ENCODE measurements at regions not wholly inside any gene's neighbourhood (a gene's known extent, or its start where the extent isn't known, plus 50 kb on each side); places are given as distances from the start of the nearest gene placed in this dataset.

DNA sequence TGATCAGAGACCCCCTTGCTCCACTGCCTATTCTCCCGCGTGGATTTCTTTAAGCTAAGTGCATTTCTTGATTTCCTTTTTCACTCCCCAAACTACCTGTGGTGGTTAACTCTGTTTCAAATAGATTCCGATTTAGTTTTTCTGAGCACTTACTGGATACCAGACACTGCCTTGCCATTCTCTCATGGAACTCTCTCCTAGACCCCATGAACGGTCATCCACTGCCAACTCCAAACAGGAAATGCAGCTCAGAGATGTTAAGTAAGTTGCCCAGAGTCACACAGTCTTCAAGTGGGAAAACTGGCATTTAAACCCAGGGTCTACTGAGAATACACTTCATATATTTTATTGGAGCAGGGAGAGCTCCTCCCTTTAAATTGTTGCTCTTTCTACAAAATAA, 199.4 kb downstream of the MAF start:
- POLR2A ChIA-PET = no interaction called here
- CTCF ChIA-PET = no interaction called here
- DNase-seq = no peak

DNA sequence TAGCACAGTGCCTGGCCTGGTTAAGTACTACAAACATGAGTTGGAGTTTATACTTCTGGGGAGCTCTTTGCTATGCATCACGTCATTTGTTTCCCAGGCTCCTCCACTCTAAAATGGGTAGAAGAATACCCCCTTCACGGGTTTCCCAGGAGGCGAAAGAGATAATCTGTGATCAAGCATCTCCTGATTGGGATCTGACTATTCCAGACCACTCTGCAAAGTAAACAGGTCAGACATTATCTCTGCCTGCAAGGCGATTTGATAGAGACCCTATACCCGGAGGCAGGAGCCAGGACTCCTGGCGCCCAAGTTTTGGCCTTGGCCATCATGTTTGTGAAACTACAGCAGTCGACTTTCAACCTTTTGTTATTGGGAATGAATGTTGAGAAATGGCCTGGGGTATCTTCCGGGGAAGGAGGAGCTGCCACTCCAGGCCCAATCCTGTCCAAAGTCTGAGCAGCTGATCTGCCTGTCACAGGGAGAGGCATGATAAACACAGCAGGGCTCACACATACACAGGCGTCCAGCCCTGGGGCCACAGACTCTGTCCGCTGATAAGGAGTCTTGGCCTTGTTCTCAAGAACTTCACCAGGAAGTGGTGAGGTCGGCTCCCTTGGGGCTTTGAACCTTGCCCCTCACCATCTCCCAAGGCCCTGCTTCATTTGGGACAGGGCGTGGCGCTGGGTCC, 199.9 kb downstream of the MAF start:
- Mint-ChIP-seq H3K9me3 (ENCODE audit: unreplicated experiment) (peaks cover 9% of the 10 kb centered on the region), H3K4me1 (ENCODE audit: low read depth, unreplicated experiment) (peaks cover 12% of the 10 kb centered on the region), H3K27me3 (ENCODE audit: insufficient read depth, unreplicated experiment) (peaks cover 6% of the 10 kb centered on the region), H3K27ac (ENCODE audit: unreplicated experiment) (peak overlapping the region; percentile 30), H3K4me3 (ENCODE audit: unreplicated experiment) (no peak overlapping the region), H3K36me3 (ENCODE audit: insufficient read depth, unreplicated experiment) (no peaks in the 10 kb centered on the region)
- peaks cover 26% of the 10 kb centered on the region for H3K4me1 ChIP-seq
- TF ChIP-seq CTCF (IDR thresholded peaks at IDR 0.05; ENCODE audit: insufficient read depth in 1 of 2, low read depth in 1 of 2, low read length in 1 of 2, severe bottlenecking in 1 of 2, unreplicated experiment in 1 of 2) = no peak
- peak; percentile 67 to 84 for DNase-seq
- POLR2A ChIA-PET = no interaction called here
- CTCF ChIA-PET = no interaction called here
- H3K9me3 ChIP-seq = no peaks in the 10 kb centered on the region
- no TSS peak for BruUV-seq (replicated peaks)
- H3K27me3 ChIP-seq (replicated peaks; ENCODE audit: control insufficient read depth, insufficient read depth, low read length) = no peaks in the 10 kb centered on the region; the same call in 1 of the 2 replicates
- no peaks in the 10 kb centered on the region for H3K36me3 ChIP-seq (ENCODE audit: control insufficient read depth, insufficient read depth, low read length)
- no peak overlapping the region for H3K4me3 ChIP-seq (ENCODE audit: low read depth, low read length)
- intact Hi-C loops (cut with micrococcal nuclease; ENCODE audit: unreplicated experiment) = no loop called here

More for the DNA sequence above, 199.4 kb downstream of the MAF start:
- no peak overlapping the region for H3K4me3 ChIP-seq (ENCODE audit: low read depth, low read length)
- BruUV-seq (replicated peaks) = no TSS peak
- peaks cover 12% of the 10 kb centered on the region for H3K4me1 Mint-ChIP-seq (ENCODE audit: low read depth, unreplicated experiment)
- peaks cover 6% of the 10 kb centered on the region for H3K27me3 Mint-ChIP-seq (ENCODE audit: insufficient read depth, unreplicated experiment)
- no peak for TF ChIP-seq CTCF (IDR thresholded peaks at IDR 0.05; ENCODE audit: insufficient read depth in 1 of 2, low read depth in 1 of 2, low read length in 1 of 2, severe bottlenecking in 1 of 2, unreplicated experiment in 1 of 2)
- no peaks in the 10 kb centered on the region for H3K9me3 ChIP-seq
- no peaks in the 10 kb centered on the region for H3K36me3 Mint-ChIP-seq (ENCODE audit: insufficient read depth, unreplicated experiment)
- H3K4me3 Mint-ChIP-seq (ENCODE audit: unreplicated experiment) = no peak overlapping the region
- no peaks in the 10 kb centered on the region for H3K36me3 ChIP-seq (ENCODE audit: control insufficient read depth, insufficient read depth, low read length)
- H3K27me3 ChIP-seq (replicated peaks; ENCODE audit: control insufficient read depth, insufficient read depth, low read length) = no peaks in the 10 kb centered on the region; the same call in 1 of the 2 replicates
- intact Hi-C loops (cut with micrococcal nuclease; ENCODE audit: unreplicated experiment) = no loop called here
- peak overlapping the region; percentile 30 for H3K27ac Mint-ChIP-seq (ENCODE audit: unreplicated experiment)
- peaks cover 26% of the 10 kb centered on the region for H3K4me1 ChIP-seq
- peaks cover 9% of the 10 kb centered on the region for H3K9me3 Mint-ChIP-seq (ENCODE audit: unreplicated experiment)

DNA sequence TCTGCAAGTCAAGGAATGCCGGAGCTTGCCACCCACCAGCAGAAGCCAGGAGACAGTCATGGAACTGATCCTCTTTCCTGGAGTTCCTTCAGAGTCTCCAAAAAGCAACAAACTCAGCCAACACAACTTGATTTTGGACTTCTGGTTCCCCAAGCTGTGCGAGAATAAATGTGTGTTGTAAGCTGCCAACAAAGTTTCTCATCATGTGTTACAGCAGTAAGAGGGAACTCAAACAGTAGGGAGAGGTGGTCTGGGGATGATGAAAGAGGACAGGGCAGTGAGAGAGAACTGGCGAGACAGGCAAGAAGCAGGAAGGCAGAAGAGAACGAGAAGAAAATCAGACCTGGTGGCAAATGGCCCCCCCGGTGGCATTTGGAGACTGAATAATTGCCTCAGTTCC, 204.9 kb downstream of the MAF start:
- Histone ChIP-seq H3K9me3 (no peaks in the 10 kb centered on the region), H3K36me3 (ENCODE audit: control insufficient read depth, insufficient read depth, low read length) (no peaks in the 10 kb centered on the region), H3K4me3 (ENCODE audit: low read depth, low read length) (no peak overlapping the region), H3K4me1 (peaks cover 5% of the 10 kb centered on the region), H3K27me3 (replicated peaks; ENCODE audit: control insufficient read depth, insufficient read depth, low read length) (no peaks in the 10 kb centered on the region; the same call in 1 of the 2 replicates)
- Mint-ChIP-seq H3K9me3 (ENCODE audit: unreplicated experiment) (no peaks in the 10 kb centered on the region), H3K4me1 (ENCODE audit: low read depth, unreplicated experiment) (no peaks in the 10 kb centered on the region), H3K4me3 (ENCODE audit: unreplicated experiment) (no peak overlapping the region), H3K36me3 (ENCODE audit: insufficient read depth, unreplicated experiment) (no peaks in the 10 kb centered on the region), H3K27ac (ENCODE audit: unreplicated experiment) (no peak overlapping the region), H3K27me3 (ENCODE audit: insufficient read depth, unreplicated experiment) (peaks cover 13% of the 10 kb centered on the region)
- no peak for TF ChIP-seq CTCF (IDR thresholded peaks at IDR 0.05; ENCODE audit: insufficient read depth in 1 of 2, low read depth in 1 of 2, low read length in 1 of 2, severe bottlenecking in 1 of 2, unreplicated experiment in 1 of 2)
- no TSS peak for BruUV-seq (replicated peaks)
- POLR2A ChIA-PET = no interaction called here
- CTCF ChIA-PET = no interaction called here
- intact Hi-C loops (cut with micrococcal nuclease; ENCODE audit: unreplicated experiment) = no loop called here
- DNase-seq = no peak
